HG03175 (cell line): ENCODE measurements at regions not wholly inside any gene's neighbourhood (a gene's known extent, or its start where the extent isn't known, plus 50 kb on each side); places are given as distances from the start of the nearest gene placed in this dataset.

Source experiments
- ATAC-seq: cut with Tn5 transposase; IDR thresholded peaks from one replicate; pipeline ENCODE4 v1.9.1; 2021; ENCODE audit warnings: mild to moderate bottlenecking, moderate library complexity; ENCODE audit not compliant: unreplicated experiment

- ATAC-seq: no peak
Observed at GRCh38 chr2:3071685-3072263, 305.8 kb downstream of the EIPR1 start.

DNA sequence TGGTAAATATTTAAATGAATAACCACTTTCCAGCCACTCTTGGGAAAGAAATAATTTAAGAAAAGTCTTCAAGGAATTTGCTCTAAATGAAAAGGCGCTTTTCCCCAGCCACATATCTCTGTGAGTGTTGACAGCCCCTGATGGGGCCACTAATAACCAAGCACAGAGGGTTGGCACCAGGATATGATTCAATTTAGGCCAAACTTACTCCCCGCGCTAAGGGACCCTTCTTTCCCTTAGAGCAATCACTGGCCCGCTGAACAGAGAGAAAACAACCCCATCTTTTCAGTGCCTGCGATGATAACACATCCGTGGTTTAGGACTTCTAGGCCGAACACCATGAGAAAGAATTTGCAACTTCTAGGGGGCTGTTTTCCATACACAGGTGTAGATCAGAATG is 310.8 kb downstream of the EIPR1 start:
- no peak for ATAC-seq

GRCh38 chr2:3065928-3066327 is 311.7 kb downstream of the EIPR1 start:
- ATAC-seq: no peak

- ATAC-seq: no peak
Observed at GRCh38 chr2:3062476-3063260, 314.9 kb downstream of the EIPR1 start.

DNA sequence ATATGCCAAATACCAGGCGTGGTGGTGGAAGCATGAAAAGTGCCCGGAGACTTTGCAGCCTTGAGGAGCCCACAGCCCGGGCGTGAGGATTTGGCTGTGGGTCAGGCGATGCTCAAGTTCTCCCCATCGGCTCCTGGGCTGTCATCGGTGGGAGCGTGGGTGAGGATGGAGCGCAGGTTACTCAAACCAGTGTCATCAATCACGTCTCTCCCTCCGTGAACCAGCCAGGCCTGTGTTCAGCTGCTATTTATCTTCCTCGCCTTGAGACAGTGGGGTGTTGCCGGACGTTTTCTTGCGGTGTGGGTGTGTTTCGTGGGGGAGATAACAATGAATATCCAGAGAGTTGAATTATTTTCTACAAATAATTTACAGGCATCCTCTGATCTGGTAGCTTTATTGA is 317.6 kb downstream of the EIPR1 start:
- no peak for ATAC-seq

DNA sequence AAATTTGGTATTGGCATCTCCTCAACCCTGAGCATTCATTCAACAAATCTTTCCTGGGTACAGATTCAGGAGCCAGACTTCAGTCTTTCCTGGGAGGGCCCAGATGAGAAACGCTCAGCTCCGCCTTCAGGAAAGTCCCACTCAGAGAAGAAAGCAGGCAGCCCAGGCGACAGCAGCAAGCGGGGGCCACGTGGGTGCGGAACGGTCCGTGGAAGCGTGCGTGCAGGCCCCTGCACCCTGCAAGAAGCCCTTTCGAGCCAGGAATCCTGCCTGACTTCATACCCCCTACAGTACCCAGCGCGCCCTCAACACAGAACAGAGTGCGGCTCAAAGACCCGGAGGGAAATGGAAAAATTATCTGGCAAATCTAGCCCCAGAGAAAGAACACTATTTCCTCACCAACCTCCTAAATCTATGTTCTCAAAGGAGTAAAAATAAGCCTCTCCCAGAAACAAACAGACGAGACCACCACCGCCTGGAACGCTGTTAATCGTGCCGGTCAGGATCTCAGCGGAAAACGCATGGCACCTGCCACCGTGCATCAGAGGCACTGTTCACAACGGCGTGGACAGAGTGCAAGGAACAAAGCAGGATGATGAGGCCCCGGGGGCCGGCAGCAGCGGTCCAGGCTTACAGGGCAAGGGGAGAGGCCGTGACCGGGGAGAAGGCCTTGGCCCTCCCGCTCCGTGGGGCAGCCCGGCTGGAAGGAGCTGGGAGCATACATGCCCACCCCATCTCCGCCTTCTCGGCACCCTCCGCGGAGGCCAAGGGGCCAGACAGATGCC is 318.3 kb downstream of the EIPR1 start:
- no peak for ATAC-seq

- ATAC-seq: no peak
Observed at GRCh38 chr2:3054066-3054465, 323.6 kb downstream of the EIPR1 start.

DNA sequence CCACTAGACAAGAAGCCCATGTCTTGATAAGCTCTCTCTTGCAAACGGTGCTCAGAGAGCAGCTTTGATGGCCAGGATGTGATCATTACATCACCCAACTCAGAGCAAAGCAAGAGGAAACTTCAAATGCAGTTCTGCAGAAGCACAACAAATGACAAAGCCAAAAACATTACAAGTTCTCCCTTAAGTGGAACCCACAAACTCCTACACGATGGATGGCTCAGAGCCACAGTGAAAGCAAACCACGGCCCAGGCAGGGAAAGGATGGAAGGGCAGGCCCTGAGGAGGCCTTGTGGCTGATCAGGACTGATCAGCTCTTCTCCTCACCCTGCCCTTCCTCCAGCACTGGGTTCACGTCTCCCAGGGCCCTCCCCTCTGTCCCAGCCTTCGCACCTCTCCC is 326.4 kb downstream of the EIPR1 start:
- no peak for ATAC-seq

DNA sequence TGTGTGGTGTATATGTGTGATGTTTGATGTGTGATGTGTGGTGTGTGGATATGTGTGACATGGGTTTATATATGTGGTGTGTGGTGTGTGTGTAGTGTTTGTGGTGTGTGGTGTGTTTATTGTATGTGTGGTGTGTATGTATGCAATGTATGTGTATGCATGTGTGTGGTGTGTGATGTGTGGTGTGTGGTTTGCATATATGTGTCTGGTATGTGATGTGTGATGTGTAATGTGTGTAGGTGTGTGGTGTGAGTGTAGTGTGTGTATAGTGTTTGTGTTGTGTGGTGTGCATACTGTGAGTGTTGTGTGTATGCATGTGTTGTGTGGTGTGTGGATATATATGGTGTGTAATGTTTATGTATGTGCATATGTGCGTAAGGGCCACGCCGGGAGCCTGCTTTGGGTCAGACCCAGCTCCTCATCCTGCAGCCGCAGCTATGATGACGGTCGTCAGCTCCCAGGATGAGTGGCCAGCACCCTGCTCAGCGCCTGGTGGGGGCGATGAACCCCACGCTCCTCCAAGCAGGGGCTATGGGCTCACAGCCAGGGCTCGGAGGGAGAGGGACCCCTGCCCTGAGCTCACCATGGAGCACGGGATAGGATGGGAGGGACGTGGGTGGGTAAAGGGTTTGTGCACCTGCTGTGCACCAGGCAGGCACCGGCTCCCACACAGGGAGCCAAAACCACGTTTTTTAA is 331.3 kb downstream of the EIPR1 start:
- ATAC-seq: no peak

GRCh38 chr2:3045318-3045921 is 332.2 kb downstream of the EIPR1 start:
- ATAC-seq: no peak

GRCh38 chr2:3044587-3045317 is 332.9 kb downstream of the EIPR1 start:
- ATAC-seq: no peak

DNA sequence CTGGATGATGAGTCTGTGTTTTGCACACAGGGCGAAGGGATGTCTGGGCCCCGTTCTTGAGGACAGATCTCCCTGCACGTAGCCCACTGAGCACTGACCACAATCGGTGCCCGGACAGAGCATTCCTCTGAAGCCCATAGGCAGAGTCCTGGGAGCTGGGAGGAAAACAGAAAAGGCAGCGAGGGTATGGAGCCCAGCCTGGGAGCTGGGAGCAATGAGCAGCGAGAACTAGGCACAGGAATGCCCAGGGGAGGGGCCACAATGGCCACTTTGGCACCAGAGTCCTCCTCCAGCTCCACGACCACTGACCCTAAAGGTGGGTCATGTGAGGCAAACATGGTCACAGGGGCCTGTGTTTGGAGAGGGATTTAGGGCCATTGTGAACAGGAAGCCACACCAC is 333.9 kb downstream of the EIPR1 start:
- no peak for ATAC-seq

GRCh38 chr2:3042601-3043585 is 334.7 kb downstream of the EIPR1 start:
- ATAC-seq: no peak

DNA sequence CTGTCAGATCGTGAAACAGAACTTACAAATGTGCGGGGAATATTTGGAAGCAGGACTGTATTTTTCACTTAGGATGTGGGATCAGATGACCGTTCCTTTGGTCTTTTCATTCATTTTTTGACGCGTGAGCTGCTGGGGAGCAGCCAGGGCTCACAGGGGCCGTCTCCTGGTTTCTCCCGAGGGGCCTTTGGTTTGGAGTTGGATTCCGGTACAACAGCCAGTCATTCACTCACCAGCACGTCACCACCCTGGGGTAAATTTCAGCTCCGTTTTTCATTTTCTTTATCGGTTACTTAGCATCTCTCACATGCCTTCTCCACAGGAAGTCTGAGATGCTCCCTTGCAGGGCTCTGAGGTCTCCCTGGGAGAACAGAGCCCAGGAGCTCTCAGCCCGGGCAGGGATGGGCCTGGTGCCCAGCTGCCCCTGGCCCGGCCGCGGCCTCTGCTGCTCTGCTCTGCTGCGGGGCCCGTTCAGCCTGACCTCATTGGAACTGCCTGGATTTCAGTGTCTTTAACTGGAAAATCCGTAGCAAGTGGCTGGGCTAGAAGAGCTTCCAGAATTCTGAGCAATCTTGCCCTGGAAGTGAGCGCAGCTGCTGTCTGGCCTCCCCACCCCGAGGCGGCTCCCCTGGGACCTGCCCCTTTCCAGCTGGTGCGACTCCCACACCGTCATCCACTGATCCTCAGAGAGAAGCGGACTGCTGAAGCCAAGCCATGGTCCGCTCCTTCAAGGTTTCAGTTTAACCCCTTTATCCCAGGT is 335.6 kb downstream of the EIPR1 start:
- no peak for ATAC-seq

DNA sequence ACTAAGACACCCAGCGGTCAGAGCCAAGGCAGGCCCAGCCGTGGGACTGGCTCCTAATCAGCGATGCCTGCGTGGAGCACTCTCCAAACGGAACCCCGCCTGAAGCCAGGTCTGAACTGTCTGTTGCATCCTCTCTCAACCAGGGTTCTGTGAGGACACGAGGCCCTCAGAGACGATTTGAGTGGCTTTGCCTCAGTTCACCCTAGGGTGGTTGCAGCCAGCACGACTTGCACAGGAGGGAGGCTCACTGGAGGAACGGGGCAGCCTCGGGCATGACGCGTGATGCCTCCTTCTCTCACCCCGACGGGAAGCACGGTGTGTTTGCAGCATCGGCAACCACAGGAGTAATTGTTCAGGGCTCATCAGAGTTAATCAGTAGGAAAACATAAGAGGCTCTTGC is 336.4 kb downstream of the EIPR1 start:
- ATAC-seq: no peak

- ATAC-seq: no peak
Observed at GRCh38 chr2:3040496-3041140, 337.0 kb downstream of the EIPR1 start.

- ATAC-seq: no peak
Observed at GRCh38 chr2:3040066-3040428, 337.6 kb downstream of the EIPR1 start.
